GM12878 (cell line): ENCODE measurements at regions not wholly inside any gene's neighbourhood (a gene's known extent, or its start where the extent isn't known, plus 50 kb on each side); places are given as distances from the start of the nearest gene placed in this dataset.
"Not testable (repeated sequence)": the region's sequence is repeated elsewhere in the genome, so short reads cannot be mapped to it uniquely, and the experiment has no call there.

Source experiments
- ATAC-seq: fragments of 200-7000 bp; cut with Tn5 transposase; 3 replicates; pipeline ENCODE4 v1.9.1; 2020; ENCODE audit warnings: mild to moderate bottlenecking, moderate library complexity
- BruUV-seq: library from RNA; stranded (reverse); fragments of 400-500 nt; replicated peaks from 2 replicates; lab custom pipeline; 2021; lab: Mats Ljungman, UMichigan
- CTCF ChIA-PET: fragments of 300-600 bp; sonication (Branson Sonifier 250); formaldehyde crosslinking; extraction: SDS; loops from one replicate; lab custom pipeline; 2021; ENCODE audit warnings: inconsistent platforms; lab: Yijun Ruan, JAX
- POLR2A ChIA-PET: fragments of 350-600 bp; formaldehyde crosslinking; extraction: SDS; loops from one replicate; lab custom pipeline; 2021; ENCODE audit warnings: inconsistent platforms; lab: Charles Lee
- RAD21 ChIA-PET: fragments of 300-600 bp; sonication (Branson Sonifier 250); formaldehyde crosslinking; loops from one replicate; lab custom pipeline; 2023; ENCODE audit warnings: antibody characterized with exemption; ENCODE audit not compliant: unreplicated experiment; lab: Charles Lee
- SMC1A ChIA-PET: fragments of 300-600 bp; sonication (Branson Sonifier 250); formaldehyde crosslinking; loops from one replicate; lab custom pipeline; 2023; ENCODE audit not compliant: unreplicated experiment, uncharacterized antibody; lab: Charles Lee
- DNase-seq: peaks from one replicate; pipeline ENCODE4 v3.0.0-alpha.2; 2011; ENCODE audit warnings: low read depth, low spot score
- FAIRE-seq: peaks from 3 replicates; lab custom pipeline; 2011; peaks lifted over from hg19 to GRCh38; lab: Jason Lieb, UNC
- H2AFZ ChIP-seq: 2 replicates; pipeline ENCODE4 v1.6.0; 2011; ENCODE audit warnings: low read depth, low read length, control low read depth; ENCODE audit not compliant: control insufficient read depth
- H3K27ac ChIP-seq: 2 replicates; pipeline ENCODE4 v1.5.1; 2011; ENCODE audit warnings: control low read depth; ENCODE audit not compliant: control insufficient read depth, insufficient read depth
- H3K27me3 ChIP-seq, 2 experiments: replicated peaks in 1 of 2; 2 replicates each; pipeline versions ENCODE4 v1.6.0 to v1.6.1; 2011; ENCODE audit warnings: low read length in 1 of 2; ENCODE audit not compliant: control insufficient read depth in 2 of 2, insufficient read depth in 2 of 2
- H3K36me3 ChIP-seq, 2 experiments: 2 replicates each; pipeline ENCODE4 v1.5.1; 2011; ENCODE audit warnings: low read length in 1 of 2; ENCODE audit not compliant: control insufficient read depth in 2 of 2, insufficient read depth in 2 of 2
- H3K4me1 ChIP-seq: 2 replicates; pipeline ENCODE4 v1.6.1; 2011; ENCODE audit warnings: mild to moderate bottlenecking, low read length, moderate library complexity, mixed read lengths; ENCODE audit not compliant: control insufficient read depth, insufficient read depth
- H3K4me2 ChIP-seq: 2 replicates; pipeline ENCODE4 v1.6.0; 2011; ENCODE audit warnings: control low read depth; ENCODE audit not compliant: control insufficient read depth, insufficient read depth
- H3K4me3 ChIP-seq: fragments of 200-600 bp; sonication (generic); 2 replicates; pipeline ENCODE4 v1.5.1; 2016
- H3K79me2 ChIP-seq: 2 replicates; pipeline ENCODE4 v1.6.0; 2011; ENCODE audit warnings: low read length; ENCODE audit not compliant: control insufficient read depth, insufficient read depth
- H3K9ac ChIP-seq: 2 replicates; pipeline ENCODE4 v1.8.0; 2011; ENCODE audit warnings: low read length, control low read depth, mixed read lengths; ENCODE audit not compliant: control insufficient read depth, insufficient read depth
- H3K9me3 ChIP-seq: replicated peaks from 3 replicates; pipeline ENCODE4 v1.5.1; 2011; ENCODE audit warnings: mild to moderate bottlenecking, low read length; ENCODE audit not compliant: control insufficient read depth, insufficient read depth
- H4K20me1 ChIP-seq: 2 replicates; pipeline ENCODE4 v1.6.0; 2011; ENCODE audit not compliant: control insufficient read depth, insufficient read depth
- WGBS: methylation state at CpG from one replicate; pipeline ENCODE4 v1.1.6; 2016; ENCODE audit warnings: low lambda C conversion rate; ENCODE audit not compliant: insufficient replicate concordance, insufficient coverage; ENCODE audit errors: missing lambda C conversion rate; 5-methylcytosine and 5-hydroxymethylcytosine counted together
- in situ Hi-C: fragments of 300-500 bp; cut with MboI; formaldehyde crosslinking; loops from 9 replicates; pipeline ENCODE4 v1.14.3; 2018; ENCODE audit warnings: mixed read lengths
- intact Hi-C: fragments of 100-400 bp; cut with micrococcal nuclease; formaldehyde crosslinking; loops from one replicate; pipeline ENCODE4 v1.14.2; 2022; ENCODE audit not compliant: unreplicated experiment

DNA sequence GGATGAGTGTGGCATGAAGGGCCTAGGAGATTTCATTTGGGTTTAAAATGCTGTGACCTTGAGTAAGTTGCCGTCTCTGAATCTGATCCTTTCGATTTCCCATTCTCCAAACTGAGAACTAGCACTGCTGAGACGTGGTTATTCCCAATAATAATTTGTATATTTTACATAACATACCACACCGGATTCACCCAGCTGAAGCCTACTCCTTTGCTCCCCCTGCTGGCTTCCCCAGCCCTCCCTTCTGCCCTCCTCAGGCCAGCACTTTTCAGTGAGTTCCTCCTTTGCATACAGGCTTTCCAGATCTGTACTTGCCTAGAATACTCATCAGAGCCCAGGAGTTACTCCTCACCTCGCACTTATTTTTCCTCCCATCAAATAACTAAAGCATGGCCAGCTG, 255.1 kb downstream of the OR4F29 start:
- H3K27me3 ChIP-seq, H2AFZ ChIP-seq, intact Hi-C loops, H3K79me2 ChIP-seq, DNase-seq, H3K4me3 ChIP-seq, FAIRE-seq, RAD21 ChIA-PET, H3K36me3 ChIP-seq, H3K4me2 ChIP-seq, H3K9me3 ChIP-seq, H4K20me1 ChIP-seq, POLR2A ChIA-PET, ATAC-seq, BruUV-seq, H3K9ac ChIP-seq, CTCF ChIA-PET, in situ Hi-C loops, H3K27ac ChIP-seq, H3K4me1 ChIP-seq, SMC1A ChIA-PET: not testable (repeated sequence)
- no CpG with 5 or more reads among the region's 5 CpGs for WGBS

DNA sequence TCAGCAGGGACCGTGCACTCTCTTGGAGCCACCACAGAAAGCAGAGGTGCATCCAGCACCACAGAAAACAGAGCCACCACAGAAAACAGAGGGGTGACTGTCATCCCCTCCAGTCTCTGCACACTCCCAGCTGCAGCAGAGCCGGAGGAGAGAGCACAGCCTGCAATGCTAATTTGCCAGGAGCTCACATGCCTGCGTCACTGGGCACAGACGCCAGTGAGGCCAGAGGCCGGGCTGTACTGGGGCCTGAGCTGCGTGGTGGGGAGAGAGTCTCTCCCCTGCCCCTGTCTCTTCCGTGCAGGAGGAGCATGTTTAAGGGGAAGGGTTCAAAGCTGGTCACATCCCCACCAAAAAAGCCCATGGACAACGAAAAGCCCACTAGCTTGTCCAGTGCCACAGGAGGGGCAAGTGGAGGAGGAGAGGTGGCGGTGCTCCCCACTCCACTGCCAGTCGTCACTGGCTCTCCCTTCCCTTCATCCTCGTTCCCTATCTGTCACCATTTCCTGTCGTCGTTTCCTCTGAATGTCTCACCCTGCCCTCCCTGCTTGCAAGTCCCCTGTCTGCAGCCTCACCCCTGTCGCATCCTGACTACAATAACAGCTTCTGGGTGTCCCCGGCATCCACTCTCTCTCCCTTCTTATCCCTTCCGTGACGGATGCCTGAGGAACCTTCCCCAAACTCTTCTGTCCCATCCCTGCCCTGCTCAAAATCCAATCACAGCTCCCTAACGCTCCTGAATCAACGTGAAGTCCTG, 260.0 kb downstream of the OR4F29 start:
- FAIRE-seq, H3K27me3 ChIP-seq, RAD21 ChIA-PET, H3K9me3 ChIP-seq, intact Hi-C loops, H3K36me3 ChIP-seq, DNase-seq, H3K27ac ChIP-seq, H3K4me1 ChIP-seq, CTCF ChIA-PET, H4K20me1 ChIP-seq, H3K4me3 ChIP-seq, H3K4me2 ChIP-seq, H3K9ac ChIP-seq, ATAC-seq, H3K79me2 ChIP-seq, POLR2A ChIA-PET, SMC1A ChIA-PET, H2AFZ ChIP-seq, in situ Hi-C loops: not testable (repeated sequence)
- TSS peak; percentile 48 for BruUV-seq
- WGBS = 92% methylated on average over 10 of the region's 19 CpGs

DNA sequence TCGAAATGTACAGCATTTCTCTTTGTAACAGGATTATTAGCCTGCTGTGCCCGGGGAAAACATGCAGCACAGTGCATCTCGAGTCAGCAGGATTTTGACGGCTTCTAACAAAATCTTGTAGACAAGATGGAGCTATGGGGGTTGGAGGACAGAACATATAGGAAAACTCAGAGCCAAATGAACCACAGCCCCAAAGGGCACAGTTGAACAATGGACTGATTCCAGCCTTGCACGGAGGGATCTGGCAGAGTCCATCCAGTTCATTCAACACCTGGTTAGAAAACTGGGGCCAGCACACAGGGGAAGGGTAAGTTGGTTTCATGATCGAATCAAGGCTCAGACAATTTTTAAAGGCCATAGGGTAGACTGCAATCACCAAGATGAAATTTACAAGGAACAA, 260.8 kb downstream of the OR4F29 start:
- H2AFZ ChIP-seq, POLR2A ChIA-PET, H3K27me3 ChIP-seq, H3K9ac ChIP-seq, H3K27ac ChIP-seq, H3K4me3 ChIP-seq, H4K20me1 ChIP-seq, H3K9me3 ChIP-seq, H3K79me2 ChIP-seq, SMC1A ChIA-PET, H3K36me3 ChIP-seq, intact Hi-C loops, BruUV-seq, H3K4me2 ChIP-seq, FAIRE-seq, DNase-seq, RAD21 ChIA-PET, ATAC-seq, H3K4me1 ChIP-seq, in situ Hi-C loops, CTCF ChIA-PET: not testable (repeated sequence)
- 99% methylated on average over 4 of the region's 6 CpGs for WGBS

DNA sequence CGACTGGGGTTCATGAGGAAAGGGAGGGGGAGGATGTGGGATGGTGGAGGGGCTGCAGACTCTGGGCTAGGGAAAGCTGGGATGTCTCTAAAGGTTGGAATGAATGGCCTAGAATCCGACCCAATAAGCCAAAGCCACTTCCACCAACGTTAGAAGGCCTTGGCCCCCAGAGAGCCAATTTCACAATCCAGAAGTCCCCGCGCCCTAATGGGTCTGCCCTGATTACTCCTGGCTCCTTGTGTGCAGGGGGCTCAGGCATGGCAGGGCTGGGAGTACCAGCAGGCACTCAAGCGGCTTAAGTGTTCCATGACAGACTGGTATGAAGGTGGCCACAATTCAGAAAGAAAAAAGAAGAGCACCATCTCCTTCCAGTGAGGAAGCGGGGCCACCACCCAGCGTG, 261.6 kb downstream of the OR4F29 start:
- BruUV-seq, H3K4me2 ChIP-seq, CTCF ChIA-PET, H3K36me3 ChIP-seq, H3K9ac ChIP-seq, in situ Hi-C loops, FAIRE-seq, H3K27me3 ChIP-seq, RAD21 ChIA-PET, ATAC-seq, H2AFZ ChIP-seq, H3K27ac ChIP-seq, DNase-seq, H4K20me1 ChIP-seq, SMC1A ChIA-PET, H3K4me1 ChIP-seq, POLR2A ChIA-PET, H3K79me2 ChIP-seq, H3K4me3 ChIP-seq, intact Hi-C loops, H3K9me3 ChIP-seq: not testable (repeated sequence)
- WGBS = no CpG with 5 or more reads among the region's 8 CpGs
